GM20000 (cell line): ENCODE measurements at regions not wholly inside any gene's neighbourhood (a gene's known extent, or its start where the extent isn't known, plus 50 kb on each side); places are given as distances from the start of the nearest gene placed in this dataset.

ENCODE experiments used
- DNase-seq: peaks from one replicate; pipeline ENCODE4 v3.0.0; 2012; ENCODE audit warnings: low spot score
- TF ChIP-seq, protein P1 (sequence below): IDR thresholded peaks from 2 replicates; pipeline ENCODE4 v1.5.1; 2012; ENCODE audit warnings: mild to moderate bottlenecking, control low read depth; ENCODE audit errors: extremely low read depth, missing control alignments

DNA sequence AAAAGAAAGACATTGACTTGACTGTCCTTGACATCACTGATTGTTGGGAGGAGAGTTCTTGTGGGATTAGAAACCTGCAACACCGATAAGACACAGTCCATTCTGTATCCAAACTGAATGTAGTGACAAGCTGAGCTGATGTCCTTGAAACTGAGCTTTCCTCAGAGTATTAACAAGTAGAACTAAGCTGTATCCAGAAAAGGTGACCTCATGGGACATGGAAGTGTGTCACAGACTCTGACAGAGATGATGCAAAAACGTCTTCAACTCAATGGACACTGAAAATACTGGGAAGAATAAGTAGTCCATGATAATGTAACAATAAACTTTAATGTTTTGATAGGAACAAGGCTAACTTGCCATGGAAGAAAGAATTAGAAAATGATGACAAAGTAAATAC is 690.1 kb downstream of the CDH18 start:
- TF ChIP-seq, protein P1, sequence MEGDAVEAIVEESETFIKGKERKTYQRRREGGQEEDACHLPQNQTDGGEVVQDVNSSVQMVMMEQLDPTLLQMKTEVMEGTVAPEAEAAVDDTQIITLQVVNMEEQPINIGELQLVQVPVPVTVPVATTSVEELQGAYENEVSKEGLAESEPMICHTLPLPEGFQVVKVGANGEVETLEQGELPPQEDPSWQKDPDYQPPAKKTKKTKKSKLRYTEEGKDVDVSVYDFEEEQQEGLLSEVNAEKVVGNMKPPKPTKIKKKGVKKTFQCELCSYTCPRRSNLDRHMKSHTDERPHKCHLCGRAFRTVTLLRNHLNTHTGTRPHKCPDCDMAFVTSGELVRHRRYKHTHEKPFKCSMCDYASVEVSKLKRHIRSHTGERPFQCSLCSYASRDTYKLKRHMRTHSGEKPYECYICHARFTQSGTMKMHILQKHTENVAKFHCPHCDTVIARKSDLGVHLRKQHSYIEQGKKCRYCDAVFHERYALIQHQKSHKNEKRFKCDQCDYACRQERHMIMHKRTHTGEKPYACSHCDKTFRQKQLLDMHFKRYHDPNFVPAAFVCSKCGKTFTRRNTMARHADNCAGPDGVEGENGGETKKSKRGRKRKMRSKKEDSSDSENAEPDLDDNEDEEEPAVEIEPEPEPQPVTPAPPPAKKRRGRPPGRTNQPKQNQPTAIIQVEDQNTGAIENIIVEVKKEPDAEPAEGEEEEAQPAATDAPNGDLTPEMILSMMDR, result no peak

DNA sequence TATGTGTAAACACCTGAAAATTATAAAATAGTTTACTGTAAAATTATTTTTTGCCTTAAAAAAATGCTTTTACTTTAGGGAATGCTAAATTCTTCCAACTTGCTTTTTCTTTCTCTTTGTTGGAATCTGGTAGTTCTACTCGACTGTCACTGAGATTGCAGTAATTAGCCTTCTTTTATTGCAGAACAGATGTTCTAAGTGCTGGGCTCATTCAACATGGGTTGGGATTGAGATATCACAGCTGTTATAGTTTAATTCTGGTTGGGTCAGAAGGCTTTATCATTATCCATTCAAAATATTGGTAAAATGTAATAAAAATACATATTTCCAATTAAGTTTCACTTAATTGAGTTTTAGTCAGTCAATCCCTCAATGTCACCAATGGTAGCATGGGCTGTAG is 686.7 kb downstream of the CDH18 start:
- TF ChIP-seq, protein P1, result no peak
- no peak for DNase-seq

More for the DNA sequence above, 690.1 kb downstream of the CDH18 start:
- no peak for DNase-seq

DNA sequence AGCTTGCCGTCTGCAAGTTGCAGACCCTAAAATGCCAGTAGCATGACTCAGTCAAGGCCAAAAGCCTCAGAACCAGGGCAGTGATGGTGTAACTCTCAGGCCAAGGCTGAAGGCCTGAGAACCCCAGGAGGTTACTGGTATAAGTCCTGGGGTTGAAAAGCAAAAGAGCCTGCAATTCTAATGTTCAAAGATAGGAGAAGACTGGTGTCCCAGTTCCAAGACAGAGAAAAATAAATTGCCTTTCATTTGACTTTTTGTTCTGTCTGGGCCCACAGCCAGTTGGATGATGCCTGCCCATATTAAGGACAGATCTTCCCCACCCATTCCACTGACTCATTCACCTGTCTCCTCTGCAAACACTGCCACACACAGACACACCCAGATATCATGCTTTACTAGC is 673.2 kb downstream of the CDH18 start:
- DNase-seq, result no peak
- TF ChIP-seq, protein P1, result no peak

DNA sequence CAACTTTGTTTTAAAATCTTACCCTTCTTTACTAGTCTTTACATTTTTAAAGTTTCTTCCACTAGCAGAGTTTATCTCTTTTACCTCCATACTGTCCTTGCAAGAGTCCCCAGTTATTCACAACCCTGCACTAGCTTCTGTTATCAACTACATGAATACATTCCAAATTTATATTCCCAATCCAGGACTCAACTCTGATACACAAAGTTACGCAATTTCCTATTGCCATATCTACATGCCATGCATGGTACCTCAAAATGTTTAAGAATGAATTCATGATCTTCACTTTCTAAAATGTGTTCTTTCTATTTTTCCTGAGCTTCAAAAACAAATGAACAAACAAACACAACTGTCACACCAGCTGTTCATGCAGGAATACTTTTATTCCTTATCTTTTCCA is 668.7 kb downstream of the CDH18 start:
- DNase-seq, result no peak
- TF ChIP-seq, protein P1, result no peak

DNA sequence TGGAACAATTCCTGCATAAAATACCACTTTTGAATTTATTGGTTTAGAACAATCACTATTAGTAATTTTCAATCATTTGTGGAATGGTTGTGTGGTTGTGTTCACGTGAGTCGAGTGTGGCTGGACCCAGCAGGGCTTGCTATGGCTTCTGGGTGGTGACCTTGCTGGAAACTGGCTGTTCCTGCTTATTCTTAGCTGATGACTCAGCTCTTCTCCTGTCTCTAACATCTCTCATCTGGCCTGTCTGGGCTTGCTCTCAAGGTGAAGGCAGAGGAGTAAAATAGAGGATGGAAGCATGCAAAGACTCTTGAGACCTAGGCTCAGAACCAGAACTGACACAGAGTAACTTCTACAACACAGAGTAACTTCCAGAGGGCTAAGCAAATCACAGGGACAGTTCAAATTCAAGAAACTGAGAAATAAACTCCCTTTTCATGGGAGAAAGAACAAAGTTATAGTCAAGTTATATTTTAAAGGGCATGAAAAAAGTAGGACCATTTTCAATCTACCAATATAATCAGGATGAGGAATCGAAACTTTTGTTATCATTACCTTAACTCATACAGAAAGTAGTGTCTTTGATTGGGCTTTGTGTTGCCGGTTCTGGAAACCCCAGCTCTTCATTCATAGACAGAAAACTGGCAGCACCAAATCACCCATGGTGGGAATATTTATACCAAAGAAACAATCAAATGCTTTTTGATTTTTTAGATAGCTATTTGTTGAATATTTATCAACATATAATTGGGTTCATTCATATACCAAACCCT is 665.1 kb downstream of the CDH18 start:
- TF ChIP-seq, protein P1, result no peak
- no peak for DNase-seq

DNA sequence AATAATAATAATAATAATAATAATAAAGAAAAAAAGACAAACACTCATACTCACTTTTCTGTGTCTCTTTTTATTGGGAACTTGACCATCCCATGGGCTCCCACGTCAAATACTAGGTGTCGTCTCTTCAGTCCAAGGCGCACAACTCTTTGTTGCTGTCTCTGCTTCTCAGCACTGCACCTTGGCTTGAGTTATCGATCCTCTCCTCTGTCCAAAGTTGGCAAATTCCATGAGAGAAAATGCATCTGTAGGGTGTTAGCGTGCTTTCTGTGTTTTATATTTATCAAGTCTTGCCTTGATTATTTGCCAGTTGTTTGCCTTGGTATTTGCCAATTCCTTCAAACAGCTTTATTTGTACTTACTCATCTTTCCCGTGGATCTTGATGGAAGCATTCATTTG is 653.7 kb downstream of the CDH18 start:
- TF ChIP-seq, protein P1, result no peak

DNA sequence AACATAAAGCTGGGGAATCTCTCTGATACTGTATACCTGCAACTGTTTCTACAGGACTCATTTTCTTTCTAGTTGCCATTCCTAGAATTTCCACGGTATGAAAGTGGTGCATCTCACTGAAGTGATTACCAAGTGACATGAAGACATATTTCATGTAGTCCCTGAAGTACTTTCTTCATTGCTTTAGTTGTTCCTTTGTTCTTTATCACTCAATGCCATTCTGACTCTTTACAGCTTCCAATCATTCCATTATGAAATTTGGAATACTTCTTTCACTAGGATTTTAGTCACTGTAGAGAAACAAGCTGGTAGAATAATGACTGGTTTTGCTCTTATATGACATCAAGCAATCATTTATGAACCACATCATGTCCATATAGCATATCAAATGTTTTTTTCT is 645.1 kb downstream of the CDH18 start:
- no peak for DNase-seq
- TF ChIP-seq, protein P1, result no peak

More for the DNA sequence above, 653.7 kb downstream of the CDH18 start:
- no peak for DNase-seq
